Left renal cortex interstitium (tissue), 4 donors: ENCODE measurements at regions not wholly inside any gene's neighbourhood (a gene's known extent, or its start where the extent isn't known, plus 50 kb on each side); places are given as distances from the start of the nearest gene placed in this dataset.
"Not testable (repeated sequence)": the region's sequence is repeated elsewhere in the genome, so short reads cannot be mapped to it uniquely, and the experiment has no call there.

Experiments
- DNase-seq, 4 donors: peaks; one replicate each; pipeline ENCODE4 v3.0.0-alpha.2; 2013; ENCODE audit warnings: low read depth in 4 of 4, low spot score in 2 of 4, missing footprints in 1 of 4

- DNase-seq, result no peak
These were observed 162.7 kb downstream of the IER5 start for GRCh38 chr1:181251001-181251712.

- DNase-seq, result no peak
These were observed 163.2 kb downstream of the IER5 start for GRCh38 chr1:181251713-181252075.

- not testable (repeated sequence) for DNase-seq
These were observed 165.1 kb downstream of the IER5 start for GRCh38 chr1:181253601-181254000.

- no peak for DNase-seq
These were observed 166.9 kb downstream of the IER5 start for GRCh38 chr1:181255270-181255929.

- DNase-seq, result no peak
These were observed 168.6 kb downstream of the IER5 start for GRCh38 chr1:181257117-181257516.

- no peak for DNase-seq
These were observed 170.7 kb downstream of the IER5 start for GRCh38 chr1:181259026-181259745.

- no peak for DNase-seq
These were observed 171.8 kb downstream of the IER5 start for GRCh38 chr1:181260271-181260670.

GRCh38 chr1:181260994-181261393, 172.5 kb downstream of the IER5 start:
- no peak for DNase-seq

- no peak for DNase-seq
These were observed 173.6 kb downstream of the IER5 start for GRCh38 chr1:181262069-181262468.

- DNase-seq, result no peak
These were observed 174.9 kb downstream of the IER5 start for GRCh38 chr1:181263444-181263843.

GRCh38 chr1:181264821-181265220, 176.3 kb downstream of the IER5 start:
- DNase-seq, result no peak

- DNase-seq, result no peak
These were observed 196.5 kb downstream of the IER5 start for GRCh38 chr1:181284978-181285377.

- no peak for DNase-seq
These were observed 188.1 kb upstream of the CACNA1E start for GRCh38 chr1:181295217-181295616.

GRCh38 chr1:181296180-181296579, 187.1 kb upstream of the CACNA1E start:
- DNase-seq, result no peak

GRCh38 chr1:181308098-181308497, 175.2 kb upstream of the CACNA1E start:
- no peak for DNase-seq

GRCh38 chr1:181310560-181310959, 172.8 kb upstream of the CACNA1E start:
- no peak for DNase-seq

- DNase-seq, result no peak
These were observed 170.4 kb upstream of the CACNA1E start for GRCh38 chr1:181312946-181313345.

- DNase-seq, result no peak
These were observed 169.9 kb upstream of the CACNA1E start for GRCh38 chr1:181313466-181313865.

- DNase-seq, result no peak
These were observed 169.3 kb upstream of the CACNA1E start for GRCh38 chr1:181314010-181314409.

- no peak for DNase-seq
These were observed 168.4 kb upstream of the CACNA1E start for GRCh38 chr1:181314959-181315358.

GRCh38 chr1:181317261-181317930, 165.9 kb upstream of the CACNA1E start:
- DNase-seq, result no peak
